HCT116 (cell line): ENCODE measurements at regions not wholly inside any gene's neighbourhood (a gene's known extent, or its start where the extent isn't known, plus 50 kb on each side); places are given as distances from the start of the nearest gene placed in this dataset.

Source experiments
- ELF1 ChIP-seq: IDR thresholded peaks from 2 replicates; pipeline ENCODE4 v1.6.1; 2012; ENCODE audit warnings: low read depth, borderline replicate concordance
- EZH2 ChIP-seq: fragments of 200-600 bp; sonication (generic); IDR thresholded peaks from 2 replicates; pipeline ENCODE4 v1.6.1; 2017; ENCODE audit warnings: antibody characterized with exemption, mixed run types
- FOSL1 ChIP-seq: IDR thresholded peaks from 2 replicates; pipeline ENCODE4 v1.6.1; 2012; ENCODE audit warnings: low read depth
- JUND ChIP-seq: IDR thresholded peaks from 2 replicates; pipeline ENCODE4 v1.6.1; 2012
- POLR2A ChIP-seq: IDR thresholded peaks from 2 replicates; pipeline ENCODE4 v1.7.0; 2011; ENCODE audit warnings: borderline replicate concordance; ENCODE audit not compliant: insufficient read depth, insufficient read length; ENCODE audit errors: extremely low read depth
- RAD21 ChIP-seq: IDR thresholded peaks from 2 replicates; pipeline ENCODE4 v1.6.1; 2012; ENCODE audit warnings: low read depth, mild to moderate bottlenecking
- SRF ChIP-seq: IDR thresholded peaks from 2 replicates; pipeline ENCODE4 v1.6.1; 2012; ENCODE audit warnings: low read depth
- TF ChIP-seq, protein P1 (sequence below): IDR thresholded peaks from 2 replicates; pipeline ENCODE4 v1.6.1; 2012; ENCODE audit warnings: low read depth

DNA sequence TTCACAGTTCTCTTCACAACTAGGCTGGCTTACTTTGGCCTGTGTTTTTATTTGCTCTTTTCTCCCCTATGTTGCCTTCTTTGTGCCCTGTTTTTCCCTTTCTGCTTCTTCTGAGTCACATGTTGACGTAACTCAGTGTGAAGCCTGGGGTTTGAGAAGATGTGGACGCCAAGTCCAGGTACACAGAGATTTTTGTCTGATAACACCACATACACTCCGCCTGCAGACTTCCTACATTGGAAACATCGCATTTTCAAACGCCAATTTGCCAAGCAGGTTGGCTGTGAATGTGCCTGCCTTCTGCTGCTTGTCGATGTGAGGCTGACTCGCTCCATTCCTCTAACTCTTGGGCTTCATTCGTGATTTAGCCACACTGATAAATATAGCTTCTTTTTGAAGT lies 62.6 kb upstream of the FN1 start:
- TF ChIP-seq, protein P1, sequence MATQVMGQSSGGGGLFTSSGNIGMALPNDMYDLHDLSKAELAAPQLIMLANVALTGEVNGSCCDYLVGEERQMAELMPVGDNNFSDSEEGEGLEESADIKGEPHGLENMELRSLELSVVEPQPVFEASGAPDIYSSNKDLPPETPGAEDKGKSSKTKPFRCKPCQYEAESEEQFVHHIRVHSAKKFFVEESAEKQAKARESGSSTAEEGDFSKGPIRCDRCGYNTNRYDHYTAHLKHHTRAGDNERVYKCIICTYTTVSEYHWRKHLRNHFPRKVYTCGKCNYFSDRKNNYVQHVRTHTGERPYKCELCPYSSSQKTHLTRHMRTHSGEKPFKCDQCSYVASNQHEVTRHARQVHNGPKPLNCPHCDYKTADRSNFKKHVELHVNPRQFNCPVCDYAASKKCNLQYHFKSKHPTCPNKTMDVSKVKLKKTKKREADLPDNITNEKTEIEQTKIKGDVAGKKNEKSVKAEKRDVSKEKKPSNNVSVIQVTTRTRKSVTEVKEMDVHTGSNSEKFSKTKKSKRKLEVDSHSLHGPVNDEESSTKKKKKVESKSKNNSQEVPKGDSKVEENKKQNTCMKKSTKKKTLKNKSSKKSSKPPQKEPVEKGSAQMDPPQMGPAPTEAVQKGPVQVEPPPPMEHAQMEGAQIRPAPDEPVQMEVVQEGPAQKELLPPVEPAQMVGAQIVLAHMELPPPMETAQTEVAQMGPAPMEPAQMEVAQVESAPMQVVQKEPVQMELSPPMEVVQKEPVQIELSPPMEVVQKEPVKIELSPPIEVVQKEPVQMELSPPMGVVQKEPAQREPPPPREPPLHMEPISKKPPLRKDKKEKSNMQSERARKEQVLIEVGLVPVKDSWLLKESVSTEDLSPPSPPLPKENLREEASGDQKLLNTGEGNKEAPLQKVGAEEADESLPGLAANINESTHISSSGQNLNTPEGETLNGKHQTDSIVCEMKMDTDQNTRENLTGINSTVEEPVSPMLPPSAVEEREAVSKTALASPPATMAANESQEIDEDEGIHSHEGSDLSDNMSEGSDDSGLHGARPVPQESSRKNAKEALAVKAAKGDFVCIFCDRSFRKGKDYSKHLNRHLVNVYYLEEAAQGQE = no peak
- TF ChIP-seq ELF1 (no peak), JUND (no peak), EZH2 (no peak), POLR2A (no peak), FOSL1 (no peak), SRF (no peak), RAD21 (no peak)
